GM12873 (cell line): ENCODE measurements at regions not wholly inside any gene's neighbourhood (a gene's known extent, or its start where the extent isn't known, plus 50 kb on each side); places are given as distances from the start of the nearest gene placed in this dataset.

Experiments
- TF ChIP-seq, protein P1 (sequence below): IDR thresholded peaks from 2 replicates; pipeline ENCODE4 v1.5.1; 2012; ENCODE audit warnings: low read depth, mild to moderate bottlenecking, moderate library complexity, low read length, control low read depth; ENCODE audit not compliant: insufficient read depth; ENCODE audit errors: missing control alignments

DNA sequence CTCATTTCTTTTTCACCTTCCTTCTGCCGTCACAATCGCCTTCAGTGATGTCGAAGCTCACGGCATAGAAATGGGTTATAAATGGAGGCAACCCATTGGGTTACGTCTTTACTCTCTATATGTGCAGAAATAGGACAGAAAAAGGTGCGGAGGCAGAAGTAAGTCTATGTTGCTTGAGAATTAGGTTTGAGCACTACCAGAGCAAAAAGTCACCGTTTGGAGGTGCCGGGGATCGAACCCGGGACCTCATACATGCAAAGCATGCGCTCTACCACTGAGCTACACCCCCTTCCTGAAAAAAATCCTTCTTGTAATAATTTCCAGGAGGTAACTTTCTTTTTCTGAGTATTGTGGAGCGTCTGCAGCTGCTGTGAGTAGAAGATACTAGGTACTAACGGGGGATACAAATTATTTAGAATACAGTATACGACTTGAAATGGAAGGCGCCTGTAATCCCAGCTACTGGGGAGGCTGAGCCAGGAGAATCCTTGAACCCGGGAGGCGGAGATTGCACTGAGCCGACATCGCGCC lies 134.2 kb downstream of the TRIM27 start:
- TF ChIP-seq, protein P1, sequence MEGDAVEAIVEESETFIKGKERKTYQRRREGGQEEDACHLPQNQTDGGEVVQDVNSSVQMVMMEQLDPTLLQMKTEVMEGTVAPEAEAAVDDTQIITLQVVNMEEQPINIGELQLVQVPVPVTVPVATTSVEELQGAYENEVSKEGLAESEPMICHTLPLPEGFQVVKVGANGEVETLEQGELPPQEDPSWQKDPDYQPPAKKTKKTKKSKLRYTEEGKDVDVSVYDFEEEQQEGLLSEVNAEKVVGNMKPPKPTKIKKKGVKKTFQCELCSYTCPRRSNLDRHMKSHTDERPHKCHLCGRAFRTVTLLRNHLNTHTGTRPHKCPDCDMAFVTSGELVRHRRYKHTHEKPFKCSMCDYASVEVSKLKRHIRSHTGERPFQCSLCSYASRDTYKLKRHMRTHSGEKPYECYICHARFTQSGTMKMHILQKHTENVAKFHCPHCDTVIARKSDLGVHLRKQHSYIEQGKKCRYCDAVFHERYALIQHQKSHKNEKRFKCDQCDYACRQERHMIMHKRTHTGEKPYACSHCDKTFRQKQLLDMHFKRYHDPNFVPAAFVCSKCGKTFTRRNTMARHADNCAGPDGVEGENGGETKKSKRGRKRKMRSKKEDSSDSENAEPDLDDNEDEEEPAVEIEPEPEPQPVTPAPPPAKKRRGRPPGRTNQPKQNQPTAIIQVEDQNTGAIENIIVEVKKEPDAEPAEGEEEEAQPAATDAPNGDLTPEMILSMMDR = no peak

DNA sequence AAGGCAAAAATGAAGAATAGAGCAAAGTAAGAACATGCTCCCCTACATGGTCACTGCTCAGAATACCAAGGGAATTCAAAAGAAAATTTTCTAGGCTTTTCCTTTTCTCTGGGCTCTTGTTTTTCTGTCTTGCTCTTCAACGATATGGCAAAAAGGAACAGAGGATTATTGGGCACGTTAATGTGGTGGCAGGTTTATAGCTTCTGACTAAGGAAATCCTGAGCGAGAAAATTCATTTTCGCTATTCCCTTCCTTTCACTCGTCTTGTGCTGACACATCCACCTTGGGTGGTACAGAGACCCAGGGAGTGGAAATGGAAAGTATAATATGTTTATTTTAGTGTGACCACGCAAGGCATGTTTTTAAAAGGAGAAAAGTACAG lies 132.8 kb downstream of the TRIM27 start:
- TF ChIP-seq, protein P1 = no peak

DNA sequence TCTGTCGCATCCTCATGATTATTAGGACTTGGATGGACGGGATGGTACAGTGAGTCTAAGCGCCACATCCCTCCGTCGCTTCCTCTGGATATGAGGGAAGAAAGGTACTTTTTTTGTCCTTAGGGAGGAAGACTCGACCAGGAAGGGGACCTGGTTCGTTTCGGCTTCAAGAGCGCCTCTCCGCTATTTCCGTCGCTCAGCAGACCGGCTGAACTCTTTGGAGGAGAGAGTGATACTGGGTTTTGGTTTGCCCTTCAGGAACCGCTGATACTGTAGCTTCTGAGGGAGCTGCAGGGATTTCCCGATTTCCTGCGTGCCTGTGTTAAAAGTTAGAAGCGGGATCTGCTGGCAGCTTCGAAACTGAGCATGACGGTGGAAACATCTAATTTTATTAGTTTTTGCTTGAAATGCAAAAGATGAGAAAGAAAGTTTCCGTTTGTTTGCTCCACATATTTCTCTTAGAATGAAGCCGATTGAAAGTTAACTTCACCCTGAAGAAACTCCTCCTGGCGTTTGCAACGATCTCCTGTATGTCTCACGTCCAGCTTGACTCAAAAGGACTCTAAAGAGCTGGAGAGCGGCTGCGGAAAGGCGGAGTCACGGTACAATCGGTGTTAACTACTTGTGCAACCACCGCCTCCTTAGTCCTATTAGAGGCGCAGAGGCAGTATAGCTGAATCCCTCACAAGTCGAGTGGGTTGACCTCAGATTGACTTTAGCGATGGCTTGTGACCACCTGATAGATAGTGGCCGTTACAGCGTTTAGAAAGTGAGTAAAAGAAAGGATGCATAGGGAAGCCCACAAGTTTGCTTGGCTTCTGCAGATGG lies 129.4 kb downstream of the TRIM27 start:
- TF ChIP-seq, protein P1 = no peak

DNA sequence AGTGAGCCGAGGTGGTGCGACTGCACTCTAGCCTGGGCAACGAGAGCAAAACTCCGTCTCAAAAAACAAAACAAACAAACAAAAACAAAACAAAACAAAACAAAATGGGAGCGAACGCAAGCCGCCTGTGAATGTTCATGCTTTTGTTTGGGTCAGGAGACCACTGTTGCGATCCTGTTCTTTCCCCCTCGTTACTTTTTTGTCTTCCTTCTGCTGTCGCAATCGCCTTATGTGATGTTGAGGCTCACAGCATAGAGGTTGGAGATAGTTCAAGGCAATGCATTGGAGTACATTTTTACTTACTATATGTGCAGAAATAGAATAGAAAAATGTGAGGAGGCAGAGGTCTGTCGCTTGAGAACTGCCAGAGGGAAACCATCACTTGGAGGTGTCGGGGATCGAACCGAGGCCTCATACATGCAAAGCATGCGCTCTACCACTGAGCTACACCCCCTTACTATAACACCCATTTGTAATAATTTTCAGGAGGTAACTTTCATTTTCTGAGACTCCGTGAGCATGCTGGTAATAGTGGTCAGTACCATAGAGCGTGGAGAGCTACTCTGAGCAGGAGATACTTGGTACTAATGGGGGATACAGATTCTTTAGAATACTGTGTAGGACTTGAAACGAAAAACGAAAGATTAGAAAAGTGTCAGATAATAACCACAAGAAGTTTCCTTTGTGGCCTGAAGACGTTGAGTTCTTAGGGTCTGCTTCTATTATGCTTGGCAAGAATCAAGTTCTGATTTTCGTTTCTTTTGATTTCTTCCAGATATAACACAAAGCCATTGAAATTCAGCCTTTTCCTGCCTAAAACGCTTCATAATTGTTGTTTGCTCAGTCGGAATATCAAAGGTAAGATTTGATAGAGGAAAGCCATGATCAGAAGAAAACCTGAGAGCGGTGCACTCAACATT lies 121.1 kb downstream of the TRIM27 start:
- TF ChIP-seq, protein P1 = no peak

DNA sequence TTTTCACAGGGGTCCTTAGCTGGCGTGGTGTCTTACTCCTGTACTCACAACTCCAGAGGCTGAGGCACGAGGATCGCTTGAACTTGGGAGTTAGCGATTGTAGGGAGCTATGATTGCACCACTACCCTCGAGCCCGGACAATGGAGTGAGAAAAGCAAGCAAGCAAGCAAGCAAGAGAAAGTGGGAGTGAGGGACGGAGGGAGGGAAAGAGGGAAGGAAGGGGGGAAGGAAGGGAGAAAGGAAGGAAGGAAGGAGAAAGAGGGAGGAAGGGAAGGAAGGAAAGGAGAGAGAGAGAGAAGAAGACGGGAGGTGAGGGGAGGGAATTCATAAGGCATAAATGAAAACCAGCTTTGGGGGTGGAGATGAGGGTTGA lies 120.5 kb downstream of the TRIM27 start:
- TF ChIP-seq, protein P1 = no peak

DNA sequence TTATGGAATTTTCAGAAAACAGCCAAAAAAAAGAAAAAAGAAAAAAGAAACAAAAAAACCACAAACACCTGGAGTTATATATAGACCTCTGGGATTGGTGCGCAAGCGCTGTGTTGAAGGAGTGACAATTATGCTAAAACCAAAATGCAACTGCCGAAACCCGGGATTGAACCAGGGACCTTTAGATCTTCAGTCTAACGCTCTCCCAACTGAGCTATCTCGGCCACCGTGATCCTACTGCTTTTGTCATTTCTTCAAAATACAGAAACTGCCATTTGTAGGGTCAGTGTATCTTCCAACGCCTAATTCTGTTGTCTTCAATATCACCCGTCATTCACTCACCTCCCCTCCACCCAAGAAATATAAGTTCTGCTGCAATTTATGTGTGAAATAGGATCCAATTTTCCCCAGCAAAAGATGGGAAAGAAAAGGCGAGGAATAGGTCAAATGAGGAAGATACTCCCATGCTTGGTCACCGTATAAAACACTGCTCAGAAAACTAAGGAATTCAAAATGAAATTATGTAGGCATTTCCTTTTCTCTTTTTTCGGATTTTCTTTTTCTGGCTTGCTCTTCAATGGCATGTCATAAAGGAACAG lies 116.0 kb downstream of the TRIM27 start:
- TF ChIP-seq, protein P1 = no peak
